ENCODE measurements at regions not wholly inside any gene's neighbourhood (a gene's known extent, or its start where the extent isn't known, plus 50 kb on each side); places are given as distances from the start of the nearest gene placed in this dataset.

GRCh38 chr5:8525819-8526218 is 656.9 kb downstream of the MTRR start:
- no peak for ATAC-seq
- TF ChIP-seq ZC3H10 (CRISPR knock-in tag; IDR thresholded peaks at IDR 0.05) (no peak), PPARA (CRISPR knock-in tag; IDR thresholded peaks at IDR 0.05; ENCODE audit: borderline replicate concordance) (no peak), ESRRG (CRISPR knock-in tag; IDR thresholded peaks at IDR 0.05) (no peak), ISL1 (CRISPR knock-in tag; IDR thresholded peaks at IDR 0.05) (no peak), RARB (CRISPR knock-in tag; IDR thresholded peaks at IDR 0.05) (no peak), CSRNP3 (CRISPR knock-in tag; IDR thresholded peaks at IDR 0.05) (no peak), SNAI2 (CRISPR knock-in tag; IDR thresholded peaks at IDR 0.05) (no peak), ZNF8 (CRISPR knock-in tag; IDR thresholded peaks at IDR 0.05) (no peak), ZFP30 (CRISPR knock-in tag; IDR thresholded peaks at IDR 0.05) (no peak), POU6F1 (CRISPR knock-in tag; IDR thresholded peaks at IDR 0.05; ENCODE audit: borderline replicate concordance, low read depth) (no peak), ZNF565 (CRISPR knock-in tag; conservative IDR thresholded peaks at IDR 0.05; ENCODE audit: low read depth) (no peak), CSDC2 (CRISPR knock-in tag; IDR thresholded peaks at IDR 0.05) (no peak), GLIS3 (CRISPR knock-in tag; IDR thresholded peaks at IDR 0.05) (no peak), ZNF70 (CRISPR knock-in tag; IDR thresholded peaks at IDR 0.05) (no peak), TCF4 (CRISPR knock-in tag; IDR thresholded peaks at IDR 0.05; ENCODE audit: borderline replicate concordance) (no peak), TSHZ2 (CRISPR knock-in tag; IDR thresholded peaks at IDR 0.05) (no peak), ZFP3 (CRISPR knock-in tag; IDR thresholded peaks at IDR 0.05) (no peak), OSR1 (CRISPR knock-in tag; IDR thresholded peaks at IDR 0.05) (no peak)
- TF ChIP-seq, protein P1, sequence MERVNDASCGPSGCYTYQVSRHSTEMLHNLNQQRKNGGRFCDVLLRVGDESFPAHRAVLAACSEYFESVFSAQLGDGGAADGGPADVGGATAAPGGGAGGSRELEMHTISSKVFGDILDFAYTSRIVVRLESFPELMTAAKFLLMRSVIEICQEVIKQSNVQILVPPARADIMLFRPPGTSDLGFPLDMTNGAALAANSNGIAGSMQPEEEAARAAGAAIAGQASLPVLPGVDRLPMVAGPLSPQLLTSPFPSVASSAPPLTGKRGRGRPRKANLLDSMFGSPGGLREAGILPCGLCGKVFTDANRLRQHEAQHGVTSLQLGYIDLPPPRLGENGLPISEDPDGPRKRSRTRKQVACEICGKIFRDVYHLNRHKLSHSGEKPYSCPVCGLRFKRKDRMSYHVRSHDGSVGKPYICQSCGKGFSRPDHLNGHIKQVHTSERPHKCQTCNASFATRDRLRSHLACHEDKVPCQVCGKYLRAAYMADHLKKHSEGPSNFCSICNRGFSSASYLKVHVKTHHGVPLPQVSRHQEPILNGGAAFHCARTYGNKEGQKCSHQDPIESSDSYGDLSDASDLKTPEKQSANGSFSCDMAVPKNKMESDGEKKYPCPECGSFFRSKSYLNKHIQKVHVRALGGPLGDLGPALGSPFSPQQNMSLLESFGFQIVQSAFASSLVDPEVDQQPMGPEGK (CRISPR knock-in tag; IDR thresholded peaks at IDR 0.05; ENCODE audit: borderline replicate concordance) = no peak
- TF ChIP-seq, protein P2, sequence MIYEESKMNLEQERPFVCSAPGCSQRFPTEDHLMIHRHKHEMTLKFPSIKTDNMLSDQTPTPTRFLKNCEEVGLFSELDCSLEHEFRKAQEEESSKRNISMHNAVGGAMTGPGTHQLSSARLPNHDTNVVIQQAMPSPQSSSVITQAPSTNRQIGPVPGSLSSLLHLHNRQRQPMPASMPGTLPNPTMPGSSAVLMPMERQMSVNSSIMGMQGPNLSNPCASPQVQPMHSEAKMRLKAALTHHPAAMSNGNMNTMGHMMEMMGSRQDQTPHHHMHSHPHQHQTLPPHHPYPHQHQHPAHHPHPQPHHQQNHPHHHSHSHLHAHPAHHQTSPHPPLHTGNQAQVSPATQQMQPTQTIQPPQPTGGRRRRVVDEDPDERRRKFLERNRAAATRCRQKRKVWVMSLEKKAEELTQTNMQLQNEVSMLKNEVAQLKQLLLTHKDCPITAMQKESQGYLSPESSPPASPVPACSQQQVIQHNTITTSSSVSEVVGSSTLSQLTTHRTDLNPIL (CRISPR knock-in tag; IDR thresholded peaks at IDR 0.05; ENCODE audit: low read depth) = no peak

DNA sequence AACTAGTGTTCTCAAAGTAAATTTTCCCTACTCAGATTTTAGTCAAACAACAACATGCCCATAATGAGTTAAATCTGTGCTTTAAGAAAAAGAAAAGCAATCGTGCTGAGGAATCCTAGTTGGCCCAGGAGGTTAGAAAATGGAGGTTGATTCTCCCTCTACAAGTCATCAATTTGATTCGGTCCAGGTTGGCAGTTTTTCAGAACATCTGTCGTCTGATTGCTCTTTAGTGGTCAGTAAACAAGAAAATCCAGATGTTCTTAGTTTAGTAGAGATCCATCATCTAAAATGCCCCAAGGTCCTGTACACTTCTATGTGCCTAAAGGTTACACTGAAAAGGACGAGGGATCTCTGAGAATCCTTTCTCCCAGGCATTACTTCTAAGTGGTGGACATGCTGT is 659.2 kb downstream of the MTRR start:
- no peak for TF ChIP-seq POU6F1 (CRISPR knock-in tag; IDR thresholded peaks at IDR 0.05; ENCODE audit: borderline replicate concordance, low read depth)
- TF ChIP-seq SNAI2 (CRISPR knock-in tag; IDR thresholded peaks at IDR 0.05) = no peak
- TF ChIP-seq CSDC2 (CRISPR knock-in tag; IDR thresholded peaks at IDR 0.05) = no peak
- no peak for TF ChIP-seq TCF4 (CRISPR knock-in tag; IDR thresholded peaks at IDR 0.05; ENCODE audit: borderline replicate concordance)
- TF ChIP-seq PPARA (CRISPR knock-in tag; IDR thresholded peaks at IDR 0.05; ENCODE audit: borderline replicate concordance) = no peak
- TF ChIP-seq ARNTL (CRISPR knock-in tag; IDR thresholded peaks at IDR 0.05; ENCODE audit: borderline replicate concordance, low read depth) = no peak

More for the DNA sequence above, 659.2 kb downstream of the MTRR start:
- no peak for ATAC-seq

Measured in SK-N-SH treated with all-trans-retinoic acid at 6 μM for 48 hours (cell line).